ENCODE measurements at regions not wholly inside any gene's neighbourhood (a gene's known extent, or its start where the extent isn't known, plus 50 kb on each side); places are given as distances from the start of the nearest gene placed in this dataset.

GRCh38 chr3:193874997-193875593 lies 260.9 kb upstream of the HES1 start:
- DNase-seq (ENCODE audit: low read depth in 2 of 2), result no peak

GRCh38 chr3:193875601-193876321 lies 260.2 kb upstream of the HES1 start:
- DNase-seq (ENCODE audit: low read depth in 2 of 2), result no peak

GRCh38 chr3:193879099-193879863 lies 256.7 kb upstream of the HES1 start:
- no peak for DNase-seq (ENCODE audit: low read depth in 2 of 2)

GRCh38 chr3:193879864-193880242 lies 256.1 kb upstream of the HES1 start:
- no peak for DNase-seq (ENCODE audit: low read depth in 2 of 2)

- no peak for DNase-seq (ENCODE audit: low read depth in 2 of 2)
Observed at GRCh38 chr3:193882091-193882490, 253.9 kb upstream of the HES1 start.

GRCh38 chr3:193883551-193883950 lies 252.4 kb upstream of the HES1 start:
- no peak for DNase-seq (ENCODE audit: low read depth in 2 of 2)

- DNase-seq (ENCODE audit: low read depth in 2 of 2), result no peak
Observed at GRCh38 chr3:193884027-193884426, 251.9 kb upstream of the HES1 start.

- no peak for DNase-seq (ENCODE audit: low read depth in 2 of 2)
Observed at GRCh38 chr3:193884652-193885051, 251.3 kb upstream of the HES1 start.

- DNase-seq (ENCODE audit: low read depth in 2 of 2), result no peak
Observed at GRCh38 chr3:193885832-193886231, 250.1 kb upstream of the HES1 start.

- no peak for DNase-seq (ENCODE audit: low read depth in 2 of 2)
Observed at GRCh38 chr3:193890016-193890897, 245.7 kb upstream of the HES1 start.

GRCh38 chr3:193894121-193894863 lies 241.7 kb upstream of the HES1 start:
- no peak for DNase-seq (ENCODE audit: low read depth in 2 of 2)

GRCh38 chr3:193895409-193895808 lies 240.5 kb upstream of the HES1 start:
- no peak for DNase-seq (ENCODE audit: low read depth in 2 of 2)

- DNase-seq (ENCODE audit: low read depth in 2 of 2), result no peak
Observed at GRCh38 chr3:193896419-193896818, 239.5 kb upstream of the HES1 start.

- DNase-seq (ENCODE audit: low read depth in 2 of 2), result no peak
Observed at GRCh38 chr3:193897288-193897687, 238.7 kb upstream of the HES1 start.

GRCh38 chr3:193897731-193898180 lies 238.2 kb upstream of the HES1 start:
- no peak for DNase-seq (ENCODE audit: low read depth in 2 of 2)

GRCh38 chr3:193899001-193899400 lies 236.9 kb upstream of the HES1 start:
- DNase-seq (ENCODE audit: low read depth in 2 of 2), result no peak

- DNase-seq (ENCODE audit: low read depth in 2 of 2), result no peak
Observed at GRCh38 chr3:193901007-193901406, 234.9 kb upstream of the HES1 start.

GRCh38 chr3:193902607-193903511 lies 233.1 kb upstream of the HES1 start:
- no peak for DNase-seq (ENCODE audit: low read depth in 2 of 2)

- DNase-seq (ENCODE audit: low read depth in 2 of 2), result no peak
Observed at GRCh38 chr3:193903512-193903817, 232.5 kb upstream of the HES1 start.

GRCh38 chr3:193903966-193904365 lies 232.0 kb upstream of the HES1 start:
- DNase-seq (ENCODE audit: low read depth in 2 of 2), result no peak
